Choroid plexus epithelial cell (primary cell): ENCODE measurements at regions not wholly inside any gene's neighbourhood (a gene's known extent, or its start where the extent isn't known, plus 50 kb on each side); places are given as distances from the start of the nearest gene placed in this dataset.

Source experiments
- DNase-seq: peaks from one replicate; pipeline ENCODE4 v3.0.0-alpha.2; 2010; ENCODE audit warnings: low read depth
- H3K4me3 ChIP-seq: 2 replicates; pipeline ENCODE4 v1.5.1; 2011; ENCODE audit warnings: low read depth, mild to moderate bottlenecking, control low read depth, low read length, moderate library complexity
- TF ChIP-seq, protein P1 (sequence below): conservative IDR thresholded peaks from 2 replicates; pipeline ENCODE4 v1.5.1; 2011; ENCODE audit warnings: low read depth, mild to moderate bottlenecking, control low read depth, inconsistent platforms, low read length, moderate library complexity

GRCh38 chr1:221430152-221430960 is 311.5 kb downstream of the DUSP10 start:
- H3K4me3 ChIP-seq = no peak overlapping the region
- DNase-seq = peak; percentile 32
- TF ChIP-seq, protein P1, sequence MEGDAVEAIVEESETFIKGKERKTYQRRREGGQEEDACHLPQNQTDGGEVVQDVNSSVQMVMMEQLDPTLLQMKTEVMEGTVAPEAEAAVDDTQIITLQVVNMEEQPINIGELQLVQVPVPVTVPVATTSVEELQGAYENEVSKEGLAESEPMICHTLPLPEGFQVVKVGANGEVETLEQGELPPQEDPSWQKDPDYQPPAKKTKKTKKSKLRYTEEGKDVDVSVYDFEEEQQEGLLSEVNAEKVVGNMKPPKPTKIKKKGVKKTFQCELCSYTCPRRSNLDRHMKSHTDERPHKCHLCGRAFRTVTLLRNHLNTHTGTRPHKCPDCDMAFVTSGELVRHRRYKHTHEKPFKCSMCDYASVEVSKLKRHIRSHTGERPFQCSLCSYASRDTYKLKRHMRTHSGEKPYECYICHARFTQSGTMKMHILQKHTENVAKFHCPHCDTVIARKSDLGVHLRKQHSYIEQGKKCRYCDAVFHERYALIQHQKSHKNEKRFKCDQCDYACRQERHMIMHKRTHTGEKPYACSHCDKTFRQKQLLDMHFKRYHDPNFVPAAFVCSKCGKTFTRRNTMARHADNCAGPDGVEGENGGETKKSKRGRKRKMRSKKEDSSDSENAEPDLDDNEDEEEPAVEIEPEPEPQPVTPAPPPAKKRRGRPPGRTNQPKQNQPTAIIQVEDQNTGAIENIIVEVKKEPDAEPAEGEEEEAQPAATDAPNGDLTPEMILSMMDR = no peak

DNA sequence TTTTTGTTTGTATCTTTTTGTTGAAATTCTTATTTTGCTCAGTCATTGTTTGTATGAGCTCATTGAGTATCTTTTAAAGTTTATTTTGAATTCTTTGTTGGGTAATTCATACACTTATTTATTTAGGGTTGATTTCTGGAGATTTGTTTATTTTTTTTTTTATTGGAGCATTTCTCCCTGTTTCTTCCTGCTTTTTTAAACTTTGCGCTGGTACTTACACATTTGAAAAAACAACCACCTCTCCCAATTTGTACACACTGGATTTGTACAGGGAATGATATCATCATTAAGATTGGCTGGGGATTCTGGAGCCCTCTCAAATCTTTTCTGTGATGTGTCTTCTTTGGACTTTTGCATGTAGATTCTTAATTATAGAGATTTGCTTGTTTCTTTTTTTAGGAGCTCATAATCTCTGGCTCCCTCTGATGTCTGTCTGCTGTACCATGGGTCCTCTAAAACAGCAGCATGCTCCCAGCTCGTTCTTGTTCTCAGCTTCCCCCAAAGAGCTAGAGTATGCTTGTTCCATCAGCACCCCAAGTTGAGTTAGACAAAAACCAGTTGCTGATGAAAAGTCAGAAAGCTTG is 310.7 kb downstream of the DUSP10 start:
- peak; percentile 62 for DNase-seq
- H3K4me3 ChIP-seq = no peak overlapping the region
- TF ChIP-seq, protein P1 = peak; percentile 48

DNA sequence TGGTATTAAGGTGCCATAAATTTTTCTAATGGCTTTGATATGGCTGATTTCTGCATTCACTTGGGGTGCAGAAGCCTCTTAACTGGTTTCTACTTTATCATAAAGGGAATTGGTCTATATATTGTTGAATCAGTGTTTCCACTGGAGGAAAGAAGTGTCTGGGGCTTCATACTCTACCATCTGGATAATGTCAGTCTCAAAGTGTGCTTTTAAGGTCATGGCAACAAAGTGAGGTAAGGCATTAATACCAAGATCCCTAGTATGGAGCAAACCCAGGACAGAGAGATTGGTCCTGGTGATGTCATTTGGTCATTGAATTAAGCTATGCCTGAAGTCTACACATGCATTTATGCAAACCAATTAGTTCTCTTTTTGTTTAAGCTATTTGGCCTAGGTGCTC is 309.9 kb downstream of the DUSP10 start:
- DNase-seq = no peak
- TF ChIP-seq, protein P1 = no peak
- H3K4me3 ChIP-seq = no peak overlapping the region

DNA sequence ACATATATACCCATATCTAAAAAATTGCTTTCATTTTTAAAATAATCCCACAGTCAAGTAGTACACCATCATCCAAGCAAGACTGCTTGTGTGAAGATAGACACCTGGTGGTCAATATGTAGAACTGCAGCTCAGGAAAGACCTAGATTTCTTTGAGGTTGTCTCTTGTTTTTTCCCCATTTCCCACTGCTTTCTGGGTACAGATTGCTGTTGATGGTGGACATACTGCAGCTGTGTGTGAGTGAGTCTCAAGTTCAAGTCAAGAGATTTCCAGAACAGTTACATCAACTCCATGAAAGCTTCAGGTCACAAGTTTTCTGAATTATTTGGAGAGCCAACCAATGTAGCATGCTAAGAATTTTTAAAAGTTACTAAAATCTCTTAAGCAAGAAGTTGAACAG is 306.4 kb downstream of the DUSP10 start:
- DNase-seq = peak; percentile 85
- no peak overlapping the region for H3K4me3 ChIP-seq
- TF ChIP-seq, protein P1 = peak; percentile 86

DNA sequence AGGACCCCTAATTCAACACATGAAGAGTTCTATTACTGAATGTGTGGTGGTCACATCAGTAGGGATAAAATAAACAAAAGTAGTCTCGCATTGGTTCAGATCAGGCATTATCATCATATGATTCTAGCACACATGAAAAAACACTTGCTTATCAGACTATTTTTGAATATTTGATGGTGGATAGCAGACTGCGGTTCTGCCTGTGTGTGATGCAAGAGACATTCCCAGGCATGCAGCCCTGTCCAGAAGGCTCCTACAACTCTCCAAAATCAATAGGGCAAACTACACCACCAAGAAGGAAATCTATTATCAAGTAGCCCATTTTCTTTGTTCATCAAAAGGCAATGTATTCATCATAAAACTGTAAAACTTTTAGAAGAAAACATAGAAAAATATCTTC is 304.7 kb downstream of the DUSP10 start:
- peak; percentile 65 for DNase-seq
- TF ChIP-seq, protein P1 = no peak
- H3K4me3 ChIP-seq = no peak overlapping the region

- DNase-seq = peak; percentile 84
- TF ChIP-seq, protein P1 = no peak
These were observed 304.0 kb downstream of the DUSP10 start for GRCh38 chr1:221437926-221438325.

More at GRCh38 chr1:221437926-221438325, 304.0 kb downstream of the DUSP10 start:
- no peak overlapping the region for H3K4me3 ChIP-seq
